HL-60 (cell line): ENCODE measurements at regions not wholly inside any gene's neighbourhood (a gene's known extent, or its start where the extent isn't known, plus 50 kb on each side); places are given as distances from the start of the nearest gene placed in this dataset.

Experiments
- DNase-seq, 2 experiments: peaks; one replicate each; pipeline ENCODE4 v3.0.0-alpha.2; 2010 to 2020; ENCODE audit warnings: low read depth in 1 of 2, low spot score in 1 of 2
- H3K27ac ChIP-seq: fragments of 250-450 bp; sonication (Bioruptor Pico); replicated peaks from 2 replicates; pipeline ENCODE4 v1.5.1; 2020; ENCODE audit warnings: mild to moderate bottlenecking, moderate library complexity
- H3K27me3 ChIP-seq: fragments of 250-450 bp; sonication (Bioruptor Pico); 2 replicates; pipeline ENCODE4 v1.5.1; 2021; ENCODE audit warnings: mild to moderate bottlenecking, moderate library complexity; ENCODE audit not compliant: insufficient read depth, poor library complexity, severe bottlenecking
- H3K4me3 ChIP-seq: replicated peaks from 2 replicates; pipeline ENCODE4 v1.5.1; 2011; ENCODE audit warnings: mild to moderate bottlenecking, control low read depth, low read length; ENCODE audit not compliant: insufficient read depth
- CTCF ChIP-seq: IDR thresholded peaks from one replicate; pipeline ENCODE4 v1.5.1; 2011; ENCODE audit warnings: low read length, control low read depth, inconsistent platforms; ENCODE audit not compliant: insufficient read depth
- GABPA ChIP-seq: IDR thresholded peaks from 2 replicates; pipeline ENCODE4 v1.6.1; 2012; ENCODE audit warnings: low read depth
- POLR2AphosphoS5 ChIP-seq: IDR thresholded peaks from 2 replicates; pipeline ENCODE4 v1.6.1; 2012; ENCODE audit warnings: low read depth
- REST ChIP-seq: IDR thresholded peaks from 2 replicates; pipeline ENCODE4 v1.6.1; 2012; ENCODE audit warnings: low read depth; ENCODE audit not compliant: insufficient replicate concordance
- SPI1 ChIP-seq: IDR thresholded peaks from 2 replicates; pipeline ENCODE4 v1.6.1; 2012; ENCODE audit warnings: low read depth, mild to moderate bottlenecking, borderline replicate concordance

GRCh38 chr1:29569971-29570634 is 333.8 kb downstream of the PTPRU start:
- DNase-seq = no peak
- Histone ChIP-seq H3K27me3 (no peaks in the 10 kb centered on the region), H3K4me3 (no peak overlapping the region), H3K27ac (no peak overlapping the region)
- no peak for TF ChIP-seq REST

GRCh38 chr1:29567257-29567656 is 330.9 kb downstream of the PTPRU start:
- Histone ChIP-seq H3K27ac (no peak overlapping the region), H3K4me3 (no peak overlapping the region), H3K27me3 (no peaks in the 10 kb centered on the region)
- no peak for DNase-seq
- no peak for TF ChIP-seq SPI1
- TF ChIP-seq CTCF = no peak
- no peak for TF ChIP-seq GABPA
- TF ChIP-seq REST = no peak
- TF ChIP-seq POLR2AphosphoS5 = no peak

- TF ChIP-seq SPI1 (no peak), POLR2AphosphoS5 (no peak), CTCF (no peak), GABPA (no peak), REST (no peak)
- H3K27me3 ChIP-seq = no peaks in the 10 kb centered on the region
- H3K4me3 ChIP-seq = no peak overlapping the region
- DNase-seq = no peak
- H3K27ac ChIP-seq = no peak overlapping the region
These were observed 329.2 kb downstream of the PTPRU start for GRCh38 chr1:29565490-29565889.

- Histone ChIP-seq H3K27me3 (no peaks in the 10 kb centered on the region), H3K27ac (no peak overlapping the region), H3K4me3 (no peak overlapping the region)
- no peak for DNase-seq
- no peak for TF ChIP-seq CTCF
- no peak for TF ChIP-seq REST
- no peak for TF ChIP-seq POLR2AphosphoS5
- TF ChIP-seq SPI1 = no peak
- TF ChIP-seq GABPA = no peak
These were observed 327.2 kb downstream of the PTPRU start for GRCh38 chr1:29563571-29563970.
